ENCODE measurements at regions not wholly inside any gene's neighbourhood (a gene's known extent, or its start where the extent isn't known, plus 50 kb on each side); places are given as distances from the start of the nearest gene placed in this dataset.

DNA sequence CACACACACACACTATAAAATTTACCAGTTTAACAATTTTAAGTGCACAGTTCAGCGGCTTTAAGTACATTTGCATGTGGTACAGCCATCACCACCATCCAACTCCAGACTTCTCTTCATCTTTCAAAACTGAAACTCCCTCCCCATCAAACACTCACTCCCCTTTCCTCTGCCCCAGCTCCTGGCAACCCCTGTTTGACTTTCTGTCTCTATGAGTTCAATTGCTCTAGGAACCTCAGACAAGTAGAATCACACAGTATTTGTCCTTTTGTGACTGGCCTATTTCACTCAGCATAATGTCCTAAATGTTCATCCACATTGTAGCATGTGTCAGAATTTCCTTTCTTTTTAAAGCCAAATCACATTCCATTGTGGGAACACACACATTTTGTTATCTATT, 302.8 kb upstream of the FOXQ1 start:
- TF ChIP-seq EZH2 (IDR thresholded peaks at IDR 0.05), result no peak
- TF ChIP-seq, protein P1, sequence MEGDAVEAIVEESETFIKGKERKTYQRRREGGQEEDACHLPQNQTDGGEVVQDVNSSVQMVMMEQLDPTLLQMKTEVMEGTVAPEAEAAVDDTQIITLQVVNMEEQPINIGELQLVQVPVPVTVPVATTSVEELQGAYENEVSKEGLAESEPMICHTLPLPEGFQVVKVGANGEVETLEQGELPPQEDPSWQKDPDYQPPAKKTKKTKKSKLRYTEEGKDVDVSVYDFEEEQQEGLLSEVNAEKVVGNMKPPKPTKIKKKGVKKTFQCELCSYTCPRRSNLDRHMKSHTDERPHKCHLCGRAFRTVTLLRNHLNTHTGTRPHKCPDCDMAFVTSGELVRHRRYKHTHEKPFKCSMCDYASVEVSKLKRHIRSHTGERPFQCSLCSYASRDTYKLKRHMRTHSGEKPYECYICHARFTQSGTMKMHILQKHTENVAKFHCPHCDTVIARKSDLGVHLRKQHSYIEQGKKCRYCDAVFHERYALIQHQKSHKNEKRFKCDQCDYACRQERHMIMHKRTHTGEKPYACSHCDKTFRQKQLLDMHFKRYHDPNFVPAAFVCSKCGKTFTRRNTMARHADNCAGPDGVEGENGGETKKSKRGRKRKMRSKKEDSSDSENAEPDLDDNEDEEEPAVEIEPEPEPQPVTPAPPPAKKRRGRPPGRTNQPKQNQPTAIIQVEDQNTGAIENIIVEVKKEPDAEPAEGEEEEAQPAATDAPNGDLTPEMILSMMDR (IDR thresholded peaks at IDR 0.05), result no peak
